HepG2 (cell line): ENCODE measurements at regions not wholly inside any gene's neighbourhood (a gene's known extent, or its start where the extent isn't known, plus 50 kb on each side); places are given as distances from the start of the nearest gene placed in this dataset.

ENCODE experiments used
- BORCS8-MEF2B ChIP-seq: sonication (generic); formaldehyde crosslinking; IDR thresholded peaks from 2 replicates; pipeline ENCODE4 v1.8.0; 2022; ENCODE audit warnings: mild to moderate bottlenecking, missing genetic modification reagents
- CEBPB ChIP-seq: IDR thresholded peaks from 2 replicates; pipeline ENCODE4 v1.6.1; 2011; ENCODE audit warnings: low read depth, low read length, improper control_type of control experiment, borderline replicate concordance
- ELK4 ChIP-seq: sonication (generic); formaldehyde crosslinking; IDR thresholded peaks from 2 replicates; pipeline ENCODE4 v1.9.0; 2021; ENCODE audit warnings: missing genetic modification reagents, borderline replicate concordance
- NFE2 ChIP-seq: sonication (generic); formaldehyde crosslinking; IDR thresholded peaks from 2 replicates; pipeline ENCODE4 v1.4.0; 2020; ENCODE audit warnings: missing genetic modification reagents
- PATZ1 ChIP-seq: sonication (generic); formaldehyde crosslinking; IDR thresholded peaks from 2 replicates; pipeline ENCODE4 v1.4.0; 2020; ENCODE audit warnings: missing genetic modification reagents
- RARA ChIP-seq: IDR thresholded peaks from 2 replicates; pipeline ENCODE4 v1.6.1; 2016; ENCODE audit warnings: missing genetic modification reagents, missing compliant biosample characterization
- SKI ChIP-seq: fragments of 450-650 bp; IDR thresholded peaks from one replicate; pipeline ENCODE4 v1.6.1; 2018; ENCODE audit warnings: mild to moderate bottlenecking; ENCODE audit not compliant: partially characterized antibody
- SMARCC2 ChIP-seq: fragments of 450-650 bp; IDR thresholded peaks from 2 replicates; pipeline ENCODE4 v1.6.1; 2017; ENCODE audit warnings: antibody characterized with exemption, mild to moderate bottlenecking
- ZMYM2 ChIP-seq: sonication (generic); formaldehyde crosslinking; IDR thresholded peaks from 2 replicates; pipeline ENCODE4 v1.8.0; 2022; ENCODE audit warnings: mild to moderate bottlenecking, missing genetic modification reagents
- ZNF556 ChIP-seq: sonication (generic); formaldehyde crosslinking; IDR thresholded peaks from 2 replicates; pipeline ENCODE4 v1.4.0; 2020; ENCODE audit warnings: mild to moderate bottlenecking, missing genetic modification reagents, borderline replicate concordance
- ZNF569 ChIP-seq: sonication (generic); formaldehyde crosslinking; IDR thresholded peaks from 2 replicates; pipeline ENCODE4 v1.5.0; 2020; ENCODE audit warnings: mild to moderate bottlenecking, missing genetic modification reagents, moderate library complexity, borderline replicate concordance
- ZNF687 ChIP-seq: sonication (generic); formaldehyde crosslinking; IDR thresholded peaks from 2 replicates; pipeline ENCODE4 v1.5.1; 2020; ENCODE audit warnings: mild to moderate bottlenecking, missing genetic modification reagents, moderate library complexity
- ZNF709 ChIP-seq: sonication (generic); formaldehyde crosslinking; IDR thresholded peaks from 2 replicates; pipeline ENCODE4 v1.5.0; 2020; ENCODE audit warnings: mild to moderate bottlenecking, missing genetic modification reagents
- ZNF891 ChIP-seq: sonication (generic); formaldehyde crosslinking; IDR thresholded peaks from 2 replicates; pipeline ENCODE4 v1.5.0; 2020; ENCODE audit warnings: mild to moderate bottlenecking, missing genetic modification reagents
- TF ChIP-seq, protein P1 (sequence below): sonication (generic); formaldehyde crosslinking; IDR thresholded peaks from 2 replicates; pipeline ENCODE4 v1.9.0; 2022; ENCODE audit warnings: low read depth, missing genetic modification reagents
- TF ChIP-seq, protein P2 (sequence below): sonication (generic); formaldehyde crosslinking; conservative IDR thresholded peaks from 2 replicates; pipeline ENCODE4 v1.4.0; 2020; ENCODE audit warnings: missing genetic modification reagents

GRCh38 chr2:238505119-238505891 lies 78.6 kb downstream of the ASB1 start (continued):
- TF ChIP-seq CEBPB (no peak), ELK4 (no peak), BORCS8-MEF2B (no peak), SKI (no peak), ZNF709 (CRISPR knock-in tag) (no peak), RARA (CRISPR knock-in tag) (peak; percentile 20; the same call in 1 of the 2 replicates), ZNF569 (CRISPR knock-in tag) (no peak), ZNF891 (CRISPR knock-in tag) (no peak), PATZ1 (CRISPR knock-in tag) (peak; percentile 53; the same call in 1 of the 2 replicates), ZNF556 (CRISPR knock-in tag) (no peak), SMARCC2 (no peak), NFE2 (CRISPR knock-in tag) (no peak), ZNF687 (CRISPR knock-in tag) (peak; percentile 20; the same call in 1 of the 2 replicates), ZMYM2 (CRISPR knock-in tag) (no peak)
- TF ChIP-seq, protein P1, sequence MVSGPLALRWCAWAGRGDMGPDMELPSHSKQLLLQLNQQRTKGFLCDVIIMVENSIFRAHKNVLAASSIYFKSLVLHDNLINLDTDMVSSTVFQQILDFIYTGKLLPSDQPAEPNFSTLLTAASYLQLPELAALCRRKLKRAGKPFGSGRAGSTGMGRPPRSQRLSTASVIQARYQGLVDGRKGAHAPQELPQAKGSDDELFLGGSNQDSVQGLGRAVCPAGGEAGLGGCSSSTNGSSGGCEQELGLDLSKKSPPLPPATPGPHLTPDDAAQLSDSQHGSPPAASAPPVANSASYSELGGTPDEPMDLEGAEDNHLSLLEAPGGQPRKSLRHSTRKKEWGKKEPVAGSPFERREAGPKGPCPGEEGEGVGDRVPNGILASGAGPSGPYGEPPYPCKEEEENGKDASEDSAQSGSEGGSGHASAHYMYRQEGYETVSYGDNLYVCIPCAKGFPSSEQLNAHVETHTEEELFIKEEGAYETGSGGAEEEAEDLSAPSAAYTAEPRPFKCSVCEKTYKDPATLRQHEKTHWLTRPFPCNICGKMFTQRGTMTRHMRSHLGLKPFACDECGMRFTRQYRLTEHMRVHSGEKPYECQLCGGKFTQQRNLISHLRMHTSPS (CRISPR knock-in tag): no peak
- TF ChIP-seq, protein P2, sequence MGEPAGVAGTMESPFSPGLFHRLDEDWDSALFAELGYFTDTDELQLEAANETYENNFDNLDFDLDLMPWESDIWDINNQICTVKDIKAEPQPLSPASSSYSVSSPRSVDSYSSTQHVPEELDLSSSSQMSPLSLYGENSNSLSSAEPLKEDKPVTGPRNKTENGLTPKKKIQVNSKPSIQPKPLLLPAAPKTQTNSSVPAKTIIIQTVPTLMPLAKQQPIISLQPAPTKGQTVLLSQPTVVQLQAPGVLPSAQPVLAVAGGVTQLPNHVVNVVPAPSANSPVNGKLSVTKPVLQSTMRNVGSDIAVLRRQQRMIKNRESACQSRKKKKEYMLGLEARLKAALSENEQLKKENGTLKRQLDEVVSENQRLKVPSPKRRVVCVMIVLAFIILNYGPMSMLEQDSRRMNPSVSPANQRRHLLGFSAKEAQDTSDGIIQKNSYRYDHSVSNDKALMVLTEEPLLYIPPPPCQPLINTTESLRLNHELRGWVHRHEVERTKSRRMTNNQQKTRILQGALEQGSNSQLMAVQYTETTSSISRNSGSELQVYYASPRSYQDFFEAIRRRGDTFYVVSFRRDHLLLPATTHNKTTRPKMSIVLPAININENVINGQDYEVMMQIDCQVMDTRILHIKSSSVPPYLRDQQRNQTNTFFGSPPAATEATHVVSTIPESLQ (CRISPR knock-in tag): no peak
